Thyroid gland (tissue), 4 donors: ENCODE measurements at regions not wholly inside any gene's neighbourhood (a gene's known extent, or its start where the extent isn't known, plus 50 kb on each side); places are given as distances from the start of the nearest gene placed in this dataset.

Experiments used
- CTCF ChIP-seq, 6 experiments: fragments of 200-600 bp in 3 of 6; fragments of 450-650 bp in 3 of 6; sonication (generic) in 3 of 6; IDR thresholded peaks; one replicate each; pipeline ENCODE4 v1.5.1; 2016 to 2019; ENCODE audit warnings: antibody characterized with exemption in 6 of 6, mild to moderate bottlenecking in 2 of 6, inconsistent platforms in 1 of 6, moderate library complexity in 1 of 6
- POLR2A ChIP-seq, 2 donors: fragments of 450-650 bp; IDR thresholded peaks; one replicate each; pipeline ENCODE4 v1.6.1; 2017; ENCODE audit warnings: antibody characterized with exemption in 2 of 2, mild to moderate bottlenecking in 2 of 2, moderate library complexity in 1 of 2

DNA sequence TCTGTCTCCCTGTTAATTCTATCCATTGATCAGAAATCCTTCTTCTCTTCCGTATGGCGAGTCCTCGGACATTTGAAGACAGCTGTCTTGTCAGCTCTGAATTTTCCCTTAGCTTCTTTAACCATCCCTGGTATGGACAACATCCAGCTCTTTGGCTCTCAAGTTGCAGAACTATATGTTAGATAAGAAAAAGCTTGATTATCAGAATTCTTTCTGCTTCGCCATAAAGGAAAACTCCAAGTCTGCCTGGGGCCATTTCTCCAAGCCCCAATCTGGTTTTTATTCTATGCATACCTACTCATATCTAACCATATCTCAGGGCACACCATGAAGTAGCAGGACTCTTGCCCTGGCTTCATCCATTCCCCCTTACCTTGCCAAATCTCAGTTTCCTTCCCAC lies 215.7 kb upstream of the TMC3 start:
- TF ChIP-seq CTCF (IDR thresholded peaks at IDR 0.05), result no peak
- no peak for TF ChIP-seq POLR2A (IDR thresholded peaks at IDR 0.05)
